Mononuclear cell (primary cell): ENCODE measurements at regions not wholly inside any gene's neighbourhood (a gene's known extent, or its start where the extent isn't known, plus 50 kb on each side); places are given as distances from the start of the nearest gene placed in this dataset.
"Not testable (repeated sequence)": the region's sequence is repeated elsewhere in the genome, so short reads cannot be mapped to it uniquely, and the experiment has no call there.

Experiments
- H3K27me3 ChIP-seq: 2 replicates; pipeline ENCODE4 v1.6.0; 2011; ENCODE audit warnings: low read length, control low read depth; ENCODE audit not compliant: insufficient read depth
- H3K4me1 ChIP-seq: 2 replicates; pipeline ENCODE4 v1.5.1; 2011; ENCODE audit warnings: mild to moderate bottlenecking, low read length, control low read depth; ENCODE audit not compliant: insufficient read depth
- H3K4me3 ChIP-seq: 2 replicates; pipeline ENCODE4 v1.5.1; 2011; ENCODE audit warnings: mild to moderate bottlenecking, low read length, moderate library complexity
- H3K9me3 ChIP-seq: 2 replicates; pipeline ENCODE4 v1.5.1; 2011; ENCODE audit warnings: low read depth, mild to moderate bottlenecking, control low read depth, low read length

GRCh38 chr6:4486568-4487315 is 289.5 kb upstream of the CDYL start:
- Histone ChIP-seq H3K4me3 (no peak overlapping the region), H3K9me3 (peaks cover 14% of the 10 kb centered on the region), H3K4me1 (no peaks in the 10 kb centered on the region), H3K27me3 (no peaks in the 10 kb centered on the region)

GRCh38 chr6:4485735-4486134 is 290.5 kb upstream of the CDYL start:
- Histone ChIP-seq H3K4me1 (no peaks in the 10 kb centered on the region), H3K9me3 (peaks cover 14% of the 10 kb centered on the region), H3K27me3 (no peaks in the 10 kb centered on the region), H3K4me3 (no peak overlapping the region)

GRCh38 chr6:4482461-4482860 is 293.7 kb upstream of the CDYL start:
- H3K4me3 ChIP-seq, result no peak overlapping the region
- H3K9me3 ChIP-seq, result no peaks in the 10 kb centered on the region
- no peaks in the 10 kb centered on the region for H3K27me3 ChIP-seq
- H3K4me1 ChIP-seq, result no peaks in the 10 kb centered on the region

- H3K27me3 ChIP-seq, result no peaks in the 10 kb centered on the region
Measured at GRCh38 chr6:4480788-4481735, 295.1 kb upstream of the CDYL start.

GRCh38 chr6:4478098-4478497 is 298.1 kb upstream of the CDYL start:
- no peaks in the 10 kb centered on the region for H3K27me3 ChIP-seq
- H3K9me3 ChIP-seq, result no peaks in the 10 kb centered on the region
- no peak overlapping the region for H3K4me3 ChIP-seq
- no peaks in the 10 kb centered on the region for H3K4me1 ChIP-seq

More at GRCh38 chr6:4480788-4481735, 295.1 kb upstream of the CDYL start:
- no peaks in the 10 kb centered on the region for H3K9me3 ChIP-seq
- H3K4me1 ChIP-seq, result no peaks in the 10 kb centered on the region
- H3K4me3 ChIP-seq, result no peak overlapping the region

GRCh38 chr6:4474810-4475209 is 301.4 kb upstream of the CDYL start:
- Histone ChIP-seq H3K9me3 (peaks cover 6% of the 10 kb centered on the region), H3K4me3 (no peak overlapping the region), H3K27me3 (no peaks in the 10 kb centered on the region), H3K4me1 (no peaks in the 10 kb centered on the region)

GRCh38 chr6:4472969-4473642 is 303.1 kb upstream of the CDYL start:
- peaks cover 6% of the 10 kb centered on the region for H3K9me3 ChIP-seq
- H3K27me3 ChIP-seq, result no peaks in the 10 kb centered on the region
- H3K4me3 ChIP-seq, result no peak overlapping the region
- no peaks in the 10 kb centered on the region for H3K4me1 ChIP-seq

- Histone ChIP-seq H3K4me1 (no peaks in the 10 kb centered on the region), H3K4me3 (no peak overlapping the region), H3K9me3 (peaks cover 6% of the 10 kb centered on the region), H3K27me3 (no peaks in the 10 kb centered on the region)
Measured at GRCh38 chr6:4472222-4472621, 304.0 kb upstream of the CDYL start.

- H3K4me1 ChIP-seq, H3K27me3 ChIP-seq, H3K9me3 ChIP-seq, H3K4me3 ChIP-seq: not testable (repeated sequence)
Measured at GRCh38 chr6:4471515-4471914, 304.7 kb upstream of the CDYL start.

GRCh38 chr6:4470698-4471210 is 305.4 kb upstream of the CDYL start:
- Histone ChIP-seq H3K9me3 (peaks cover 6% of the 10 kb centered on the region), H3K4me1 (no peaks in the 10 kb centered on the region), H3K4me3 (no peak overlapping the region), H3K27me3 (no peaks in the 10 kb centered on the region)

- Histone ChIP-seq H3K4me3 (no peak overlapping the region), H3K4me1 (no peaks in the 10 kb centered on the region), H3K27me3 (no peaks in the 10 kb centered on the region), H3K9me3 (peaks cover 2% of the 10 kb centered on the region)
Measured at GRCh38 chr6:4466769-4467480, 309.3 kb upstream of the CDYL start.

GRCh38 chr6:4466261-4466660 is 309.9 kb upstream of the CDYL start:
- no peaks in the 10 kb centered on the region for H3K4me1 ChIP-seq
- no peak overlapping the region for H3K4me3 ChIP-seq
- no peaks in the 10 kb centered on the region for H3K9me3 ChIP-seq
- no peaks in the 10 kb centered on the region for H3K27me3 ChIP-seq

GRCh38 chr6:4464638-4465037 is 311.6 kb upstream of the CDYL start:
- no peak overlapping the region for H3K4me3 ChIP-seq
- no peaks in the 10 kb centered on the region for H3K4me1 ChIP-seq
- no peaks in the 10 kb centered on the region for H3K27me3 ChIP-seq
- H3K9me3 ChIP-seq, result no peaks in the 10 kb centered on the region

- no peaks in the 10 kb centered on the region for H3K9me3 ChIP-seq
- H3K27me3 ChIP-seq, result no peaks in the 10 kb centered on the region
- no peaks in the 10 kb centered on the region for H3K4me1 ChIP-seq
- H3K4me3 ChIP-seq, result no peak overlapping the region
Measured at GRCh38 chr6:4463236-4463635, 313.0 kb upstream of the CDYL start.
